ENCODE measurements at regions not wholly inside any gene's neighbourhood (a gene's known extent, or its start where the extent isn't known, plus 50 kb on each side); places are given as distances from the start of the nearest gene placed in this dataset.

DNA sequence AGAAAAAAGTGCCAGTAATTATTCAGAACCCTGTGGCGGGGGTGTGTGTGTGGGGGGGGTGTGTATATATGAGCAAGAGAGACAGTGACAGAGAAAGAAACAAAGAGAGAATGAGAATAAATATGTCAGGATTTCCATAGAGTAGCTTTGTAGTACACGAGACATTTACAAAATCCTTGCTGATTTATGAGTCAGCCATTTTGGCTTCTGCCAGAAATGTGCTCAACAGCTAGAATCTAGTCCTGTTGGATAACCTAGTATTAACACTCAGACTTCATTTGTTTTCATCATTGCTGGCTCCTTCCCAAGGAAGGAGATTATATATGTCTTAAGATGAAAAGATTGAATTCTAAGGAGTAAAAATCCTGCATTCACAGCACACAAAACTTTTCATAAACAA is 140.5 kb upstream of the HNRNPA3 start:
- TF ChIP-seq, protein P1, sequence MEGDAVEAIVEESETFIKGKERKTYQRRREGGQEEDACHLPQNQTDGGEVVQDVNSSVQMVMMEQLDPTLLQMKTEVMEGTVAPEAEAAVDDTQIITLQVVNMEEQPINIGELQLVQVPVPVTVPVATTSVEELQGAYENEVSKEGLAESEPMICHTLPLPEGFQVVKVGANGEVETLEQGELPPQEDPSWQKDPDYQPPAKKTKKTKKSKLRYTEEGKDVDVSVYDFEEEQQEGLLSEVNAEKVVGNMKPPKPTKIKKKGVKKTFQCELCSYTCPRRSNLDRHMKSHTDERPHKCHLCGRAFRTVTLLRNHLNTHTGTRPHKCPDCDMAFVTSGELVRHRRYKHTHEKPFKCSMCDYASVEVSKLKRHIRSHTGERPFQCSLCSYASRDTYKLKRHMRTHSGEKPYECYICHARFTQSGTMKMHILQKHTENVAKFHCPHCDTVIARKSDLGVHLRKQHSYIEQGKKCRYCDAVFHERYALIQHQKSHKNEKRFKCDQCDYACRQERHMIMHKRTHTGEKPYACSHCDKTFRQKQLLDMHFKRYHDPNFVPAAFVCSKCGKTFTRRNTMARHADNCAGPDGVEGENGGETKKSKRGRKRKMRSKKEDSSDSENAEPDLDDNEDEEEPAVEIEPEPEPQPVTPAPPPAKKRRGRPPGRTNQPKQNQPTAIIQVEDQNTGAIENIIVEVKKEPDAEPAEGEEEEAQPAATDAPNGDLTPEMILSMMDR (IDR thresholded peaks at IDR 0.05) = no peak
- TF ChIP-seq POLR2A (IDR thresholded peaks at IDR 0.05) (no peak), POLR2AphosphoS5 (IDR thresholded peaks at IDR 0.05) (no peak)

Data from stomach (tissue), 4 donors.